HCT116 (cell line): ENCODE measurements at regions not wholly inside any gene's neighbourhood (a gene's known extent, or its start where the extent isn't known, plus 50 kb on each side); places are given as distances from the start of the nearest gene placed in this dataset.
A peak's percentile ranks its signal among the peaks of the same experiment; 100 is the strongest.

Source experiments
- ATAC-seq: fragments of 200-7000 bp; cut with Tn5 transposase; 2 replicates; pipeline ENCODE4 v1.9.1; 2020; ENCODE audit warnings: mild to moderate bottlenecking, moderate library complexity
- BruUV-seq: library from RNA; stranded (reverse); fragments of 400-500 nt; replicated peaks from 2 replicates; lab custom pipeline; 2021; lab: Mats Ljungman, UMichigan
- CTCF ChIA-PET: fragments of 300-600 bp; sonication (Branson Sonifier 250); formaldehyde crosslinking; loops from one replicate; lab custom pipeline; 2021; ENCODE audit warnings: antibody characterized with exemption; lab: Charles Lee
- POLR2A ChIA-PET: fragments of 300-600, 350-600 bp; sonication (Branson Sonifier 250); formaldehyde crosslinking; loops from one replicate; lab custom pipeline; 2021; ENCODE audit warnings: antibody characterized with exemption; lab: Charles Lee
- RAD21 ChIA-PET, 2 experiments: fragments of 300-600 bp; sonication (Branson Sonifier 250); formaldehyde crosslinking; loops; one replicate each; lab custom pipeline; 2023; ENCODE audit warnings: low total read pairs in 2 of 2; ENCODE audit not compliant: uncharacterized antibody in 2 of 2, unreplicated experiment in 2 of 2, low non-redundant PET in 1 of 2; lab: Charles Lee
- DNase-seq: peaks from one replicate; pipeline ENCODE4 v3.0.0-alpha.2; 2010; ENCODE audit warnings: low read depth, low spot score
- H2AFZ ChIP-seq: fragments of 200-600 bp; shearing (Covaris generic), sonication (generic); 2 replicates; pipeline ENCODE4 v1.6.1; 2017; ENCODE audit warnings: low read depth, mixed run types, mixed read lengths, antibody characterized with exemption, low read length; ENCODE audit not compliant: poor library complexity, severe bottlenecking
- H3K27ac ChIP-seq: 2 replicates; pipeline ENCODE4 v1.5.1; 2012; ENCODE audit warnings: low read depth, low read length
- H3K27me3 ChIP-seq: fragments of 200-600 bp; sonication (generic); 2 replicates; pipeline ENCODE4 v1.6.1; 2016; ENCODE audit warnings: mixed run types, low read length, mixed read lengths; ENCODE audit not compliant: insufficient read depth
- H3K36me3 ChIP-seq, 2 experiments: fragments of 200-500 bp in 1 of 2; fragments of 200-600 bp in 1 of 2; sonication (Bioruptor generic) in 1 of 2; sonication (generic) in 1 of 2; 2 replicates each; pipeline versions ENCODE4 v1.5.1 to v1.6.1; 2014 to 2016; ENCODE audit warnings: low read length in 2 of 2, inconsistent platforms in 1 of 2, mixed read lengths in 1 of 2, mixed run types in 1 of 2; ENCODE audit not compliant: insufficient read depth in 2 of 2, control insufficient read depth in 1 of 2
- H3K4me1 ChIP-seq, 2 experiments: fragments of 200-600 bp in 1 of 2; sonication (generic) in 1 of 2; 2 replicates each; pipeline versions ENCODE4 v1.5.1 to v1.6.1; 2012 to 2017; ENCODE audit warnings: low read length in 2 of 2, inconsistent platforms in 1 of 2, mild to moderate bottlenecking in 1 of 2, mixed read lengths in 1 of 2, mixed run types in 1 of 2, moderate library complexity in 1 of 2; ENCODE audit not compliant: insufficient read depth in 2 of 2, control insufficient read depth in 1 of 2
- H3K4me2 ChIP-seq: fragments of 200-600 bp; sonication (generic); 2 replicates; pipeline ENCODE4 v1.6.1; 2017; ENCODE audit warnings: mixed run types, low read length, mixed read lengths
- H3K4me3 ChIP-seq, 2 experiments: fragments of 200-600 bp in 1 of 2; sonication (generic) in 1 of 2; replicated peaks in 1 of 2; 2 replicates each; pipeline ENCODE4 v1.5.1; 2011 to 2016; ENCODE audit warnings: low read length in 2 of 2, control low read depth in 1 of 2, low read depth in 1 of 2, mild to moderate bottlenecking in 1 of 2, mixed read lengths in 1 of 2, mixed run types in 1 of 2
- H3K79me2 ChIP-seq: fragments of 200-600 bp; sonication (generic); 2 replicates; pipeline ENCODE4 v1.6.1; 2017; ENCODE audit warnings: mild to moderate bottlenecking, mixed run types, low read length, moderate library complexity, mixed read lengths; ENCODE audit not compliant: insufficient read depth
- H3K9ac ChIP-seq: fragments of 200-600 bp; sonication (generic); 2 replicates; pipeline ENCODE4 v1.6.1; 2016; ENCODE audit warnings: low read length, mixed read lengths
- H3K9me2 ChIP-seq: fragments of 200-600 bp; sonication (generic), shearing (Covaris generic); 2 replicates; pipeline ENCODE4 v1.6.1; 2017; ENCODE audit warnings: mixed run types, mild to moderate bottlenecking, moderate library complexity; ENCODE audit not compliant: insufficient read depth
- H3K9me3 ChIP-seq, 2 experiments: fragments of 200-500 bp in 1 of 2; fragments of 200-600 bp in 1 of 2; sonication (Bioruptor generic) in 1 of 2; sonication (generic) in 1 of 2; 2 replicates each; pipeline ENCODE4 v1.6.1; 2014 to 2017; ENCODE audit warnings: low read length in 2 of 2, mixed read lengths in 2 of 2, inconsistent platforms in 1 of 2, low read depth in 1 of 2, mild to moderate bottlenecking in 1 of 2, mixed run types in 1 of 2, moderate library complexity in 1 of 2; ENCODE audit not compliant: control insufficient read depth in 1 of 2, insufficient read depth in 1 of 2
- H4K20me1 ChIP-seq: fragments of 200-600 bp; sonication (generic), shearing (Covaris generic); 2 replicates; pipeline ENCODE4 v1.6.1; 2017; ENCODE audit warnings: mixed run types, mild to moderate bottlenecking, moderate library complexity; ENCODE audit not compliant: insufficient read depth
- CBX3 ChIP-seq: IDR thresholded peaks from 2 replicates; pipeline ENCODE4 v1.6.1; 2012; ENCODE audit warnings: low read depth
- CEBPB ChIP-seq: IDR thresholded peaks from 2 replicates; pipeline ENCODE4 v1.6.1; 2012; ENCODE audit warnings: low read depth
- EGR1 ChIP-seq: IDR thresholded peaks from 2 replicates; pipeline ENCODE4 v1.6.1; 2012; ENCODE audit warnings: low read depth
- ELF1 ChIP-seq: IDR thresholded peaks from 2 replicates; pipeline ENCODE4 v1.6.1; 2012; ENCODE audit warnings: low read depth, borderline replicate concordance
- FOSL1 ChIP-seq: IDR thresholded peaks from 2 replicates; pipeline ENCODE4 v1.6.1; 2012; ENCODE audit warnings: low read depth
- RAD21 ChIP-seq: IDR thresholded peaks from 2 replicates; pipeline ENCODE4 v1.6.1; 2012; ENCODE audit warnings: low read depth, mild to moderate bottlenecking
- SIN3A ChIP-seq: IDR thresholded peaks from 2 replicates; pipeline ENCODE4 v1.6.1; 2012; ENCODE audit warnings: low read depth
- SP1 ChIP-seq: IDR thresholded peaks from 2 replicates; pipeline ENCODE4 v1.6.1; 2012; ENCODE audit warnings: low read depth
- SRF ChIP-seq: IDR thresholded peaks from 2 replicates; pipeline ENCODE4 v1.6.1; 2012; ENCODE audit warnings: low read depth
- ZNF274 ChIP-seq: fragments of 200-500 bp; sonication (Bioruptor generic); IDR thresholded peaks from 2 replicates; pipeline ENCODE4 v1.6.1; 2014; ENCODE audit warnings: mild to moderate bottlenecking, low read depth, low read length, inconsistent platforms
- intact Hi-C: fragments of 100-400 bp; cut with micrococcal nuclease; formaldehyde crosslinking; loops from 2 replicates; pipeline ENCODE4 v1.10.0; 2022
- TF ChIP-seq, protein P1 (sequence below): IDR thresholded peaks from 2 replicates; pipeline ENCODE4 v1.6.1; 2012; ENCODE audit warnings: low read depth
- TF ChIP-seq, protein P2 (sequence below), 3 experiments: fragments of 200-600 bp in 1 of 3; sonication (generic) in 1 of 3; IDR thresholded peaks in 2 of 3; conservative IDR thresholded peaks in 1 of 3; 2 replicates each; pipeline ENCODE4 v1.5.1; 2012 to 2017; ENCODE audit warnings: low read depth in 2 of 3, low read length in 2 of 3, antibody characterized with exemption in 1 of 3, borderline replicate concordance in 1 of 3, control low read depth in 1 of 3, mild to moderate bottlenecking in 1 of 3, mixed read lengths in 1 of 3, mixed run types in 1 of 3, moderate library complexity in 1 of 3; ENCODE audit not compliant: insufficient read depth in 1 of 3
- TF ChIP-seq, protein P3 (sequence below): IDR thresholded peaks from 2 replicates; pipeline ENCODE4 v1.6.1; 2011; ENCODE audit warnings: mild to moderate bottlenecking, low read length, moderate library complexity; ENCODE audit not compliant: insufficient replicate concordance; ENCODE audit errors: extremely low read depth
- TF ChIP-seq, protein P4 (sequence below): IDR thresholded peaks from 2 replicates; pipeline ENCODE4 v1.6.1; 2012

DNA sequence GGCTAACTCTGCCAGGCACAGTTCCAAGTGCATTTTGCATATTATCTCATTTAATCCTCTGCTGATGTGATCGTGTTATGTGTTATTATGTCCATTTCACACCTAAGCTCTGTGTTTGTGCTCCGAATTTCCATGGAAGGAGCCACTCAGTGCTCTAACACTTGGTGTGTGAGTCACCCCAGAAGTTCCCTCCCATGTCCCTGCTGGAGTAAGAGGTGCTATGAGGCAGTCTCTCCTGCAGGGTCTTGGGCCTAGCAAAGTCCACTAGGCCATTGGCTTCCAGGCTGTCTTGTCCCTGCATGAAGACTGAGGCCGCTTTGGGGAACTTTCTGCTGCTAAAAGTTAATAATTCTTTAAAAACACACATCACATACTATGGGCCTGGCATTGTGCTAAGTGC, 405.9 kb upstream of the SULF2 start:
- H4K20me1 ChIP-seq: no peaks in the 10 kb centered on the region
- ChIA-PET RAD21 (no interaction called here), POLR2A (no interaction called here), CTCF (no interaction called here)
- BruUV-seq: no TSS peak
- no peak overlapping the region for H3K4me3 ChIP-seq
- no peak for DNase-seq
- no peaks in the 10 kb centered on the region for H3K79me2 ChIP-seq
- no peaks in the 10 kb centered on the region for H3K9me2 ChIP-seq
- no peaks in the 10 kb centered on the region for H3K4me1 ChIP-seq
- H3K36me3 ChIP-seq: no peaks in the 10 kb centered on the region
- intact Hi-C loops: no loop called here
- no peaks in the 10 kb centered on the region for H3K9me3 ChIP-seq
- 0 out of 2 replicates have a peak, but pooled peaks have one; percentile 47 for ATAC-seq
- TF ChIP-seq SIN3A (no peak), RAD21 (no peak), SP1 (no peak), CBX3 (no peak), CEBPB (no peak), FOSL1 (no peak), EGR1 (no peak), ZNF274 (no peak), SRF (no peak), ELF1 (no peak)
- TF ChIP-seq, protein P1, sequence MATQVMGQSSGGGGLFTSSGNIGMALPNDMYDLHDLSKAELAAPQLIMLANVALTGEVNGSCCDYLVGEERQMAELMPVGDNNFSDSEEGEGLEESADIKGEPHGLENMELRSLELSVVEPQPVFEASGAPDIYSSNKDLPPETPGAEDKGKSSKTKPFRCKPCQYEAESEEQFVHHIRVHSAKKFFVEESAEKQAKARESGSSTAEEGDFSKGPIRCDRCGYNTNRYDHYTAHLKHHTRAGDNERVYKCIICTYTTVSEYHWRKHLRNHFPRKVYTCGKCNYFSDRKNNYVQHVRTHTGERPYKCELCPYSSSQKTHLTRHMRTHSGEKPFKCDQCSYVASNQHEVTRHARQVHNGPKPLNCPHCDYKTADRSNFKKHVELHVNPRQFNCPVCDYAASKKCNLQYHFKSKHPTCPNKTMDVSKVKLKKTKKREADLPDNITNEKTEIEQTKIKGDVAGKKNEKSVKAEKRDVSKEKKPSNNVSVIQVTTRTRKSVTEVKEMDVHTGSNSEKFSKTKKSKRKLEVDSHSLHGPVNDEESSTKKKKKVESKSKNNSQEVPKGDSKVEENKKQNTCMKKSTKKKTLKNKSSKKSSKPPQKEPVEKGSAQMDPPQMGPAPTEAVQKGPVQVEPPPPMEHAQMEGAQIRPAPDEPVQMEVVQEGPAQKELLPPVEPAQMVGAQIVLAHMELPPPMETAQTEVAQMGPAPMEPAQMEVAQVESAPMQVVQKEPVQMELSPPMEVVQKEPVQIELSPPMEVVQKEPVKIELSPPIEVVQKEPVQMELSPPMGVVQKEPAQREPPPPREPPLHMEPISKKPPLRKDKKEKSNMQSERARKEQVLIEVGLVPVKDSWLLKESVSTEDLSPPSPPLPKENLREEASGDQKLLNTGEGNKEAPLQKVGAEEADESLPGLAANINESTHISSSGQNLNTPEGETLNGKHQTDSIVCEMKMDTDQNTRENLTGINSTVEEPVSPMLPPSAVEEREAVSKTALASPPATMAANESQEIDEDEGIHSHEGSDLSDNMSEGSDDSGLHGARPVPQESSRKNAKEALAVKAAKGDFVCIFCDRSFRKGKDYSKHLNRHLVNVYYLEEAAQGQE: no peak
- TF ChIP-seq, protein P2, sequence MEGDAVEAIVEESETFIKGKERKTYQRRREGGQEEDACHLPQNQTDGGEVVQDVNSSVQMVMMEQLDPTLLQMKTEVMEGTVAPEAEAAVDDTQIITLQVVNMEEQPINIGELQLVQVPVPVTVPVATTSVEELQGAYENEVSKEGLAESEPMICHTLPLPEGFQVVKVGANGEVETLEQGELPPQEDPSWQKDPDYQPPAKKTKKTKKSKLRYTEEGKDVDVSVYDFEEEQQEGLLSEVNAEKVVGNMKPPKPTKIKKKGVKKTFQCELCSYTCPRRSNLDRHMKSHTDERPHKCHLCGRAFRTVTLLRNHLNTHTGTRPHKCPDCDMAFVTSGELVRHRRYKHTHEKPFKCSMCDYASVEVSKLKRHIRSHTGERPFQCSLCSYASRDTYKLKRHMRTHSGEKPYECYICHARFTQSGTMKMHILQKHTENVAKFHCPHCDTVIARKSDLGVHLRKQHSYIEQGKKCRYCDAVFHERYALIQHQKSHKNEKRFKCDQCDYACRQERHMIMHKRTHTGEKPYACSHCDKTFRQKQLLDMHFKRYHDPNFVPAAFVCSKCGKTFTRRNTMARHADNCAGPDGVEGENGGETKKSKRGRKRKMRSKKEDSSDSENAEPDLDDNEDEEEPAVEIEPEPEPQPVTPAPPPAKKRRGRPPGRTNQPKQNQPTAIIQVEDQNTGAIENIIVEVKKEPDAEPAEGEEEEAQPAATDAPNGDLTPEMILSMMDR (IDR thresholded peaks at IDR 0.05 in 2 of 3, conservative IDR thresholded peaks at IDR 0.05 in 1 of 3; ENCODE audit: borderline replicate concordance in 1 of 3, insufficient read depth in 1 of 3, low read depth in 2 of 3, low read length in 2 of 3): no peak
- TF ChIP-seq, protein P3, sequence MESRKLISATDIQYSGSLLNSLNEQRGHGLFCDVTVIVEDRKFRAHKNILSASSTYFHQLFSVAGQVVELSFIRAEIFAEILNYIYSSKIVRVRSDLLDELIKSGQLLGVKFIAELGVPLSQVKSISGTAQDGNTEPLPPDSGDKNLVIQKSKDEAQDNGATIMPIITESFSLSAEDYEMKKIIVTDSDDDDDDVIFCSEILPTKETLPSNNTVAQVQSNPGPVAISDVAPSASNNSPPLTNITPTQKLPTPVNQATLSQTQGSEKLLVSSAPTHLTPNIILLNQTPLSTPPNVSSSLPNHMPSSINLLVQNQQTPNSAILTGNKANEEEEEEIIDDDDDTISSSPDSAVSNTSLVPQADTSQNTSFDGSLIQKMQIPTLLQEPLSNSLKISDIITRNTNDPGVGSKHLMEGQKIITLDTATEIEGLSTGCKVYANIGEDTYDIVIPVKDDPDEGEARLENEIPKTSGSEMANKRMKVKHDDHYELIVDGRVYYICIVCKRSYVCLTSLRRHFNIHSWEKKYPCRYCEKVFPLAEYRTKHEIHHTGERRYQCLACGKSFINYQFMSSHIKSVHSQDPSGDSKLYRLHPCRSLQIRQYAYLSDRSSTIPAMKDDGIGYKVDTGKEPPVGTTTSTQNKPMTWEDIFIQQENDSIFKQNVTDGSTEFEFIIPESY: no peak
- TF ChIP-seq, protein P4, sequence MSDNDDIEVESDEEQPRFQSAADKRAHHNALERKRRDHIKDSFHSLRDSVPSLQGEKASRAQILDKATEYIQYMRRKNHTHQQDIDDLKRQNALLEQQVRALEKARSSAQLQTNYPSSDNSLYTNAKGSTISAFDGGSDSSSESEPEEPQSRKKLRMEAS: no peak
- TF ChIP-seq, all 23 proteins: peak for 0
- no peak overlapping the region for H2AFZ ChIP-seq
- H3K27me3 ChIP-seq: no peaks in the 10 kb centered on the region
- H3K9ac ChIP-seq: no peak overlapping the region
- H3K4me2 ChIP-seq: no peak overlapping the region
- H3K27ac ChIP-seq: no peak overlapping the region
